AG09309 (cell line): ENCODE measurements at regions not wholly inside any gene's neighbourhood (a gene's known extent, or its start where the extent isn't known, plus 50 kb on each side); places are given as distances from the start of the nearest gene placed in this dataset.

Experiments used
- DNase-seq: peaks from one replicate; pipeline ENCODE4 v3.0.0-alpha.2; 2010; ENCODE audit warnings: low read depth
- H3K4me3 ChIP-seq: 2 replicates; pipeline ENCODE4 v1.5.1; 2011; ENCODE audit warnings: mild to moderate bottlenecking, low read depth, low read length, moderate library complexity; ENCODE audit not compliant: control insufficient read depth
- TF ChIP-seq, protein P1 (sequence below): IDR thresholded peaks from 2 replicates; pipeline ENCODE4 v1.5.1; 2011; ENCODE audit warnings: mild to moderate bottlenecking, low read depth, low read length, inconsistent platforms; ENCODE audit not compliant: insufficient read depth, control insufficient read depth; ENCODE audit errors: missing control alignments

- DNase-seq, result no peak
- TF ChIP-seq, protein P1, sequence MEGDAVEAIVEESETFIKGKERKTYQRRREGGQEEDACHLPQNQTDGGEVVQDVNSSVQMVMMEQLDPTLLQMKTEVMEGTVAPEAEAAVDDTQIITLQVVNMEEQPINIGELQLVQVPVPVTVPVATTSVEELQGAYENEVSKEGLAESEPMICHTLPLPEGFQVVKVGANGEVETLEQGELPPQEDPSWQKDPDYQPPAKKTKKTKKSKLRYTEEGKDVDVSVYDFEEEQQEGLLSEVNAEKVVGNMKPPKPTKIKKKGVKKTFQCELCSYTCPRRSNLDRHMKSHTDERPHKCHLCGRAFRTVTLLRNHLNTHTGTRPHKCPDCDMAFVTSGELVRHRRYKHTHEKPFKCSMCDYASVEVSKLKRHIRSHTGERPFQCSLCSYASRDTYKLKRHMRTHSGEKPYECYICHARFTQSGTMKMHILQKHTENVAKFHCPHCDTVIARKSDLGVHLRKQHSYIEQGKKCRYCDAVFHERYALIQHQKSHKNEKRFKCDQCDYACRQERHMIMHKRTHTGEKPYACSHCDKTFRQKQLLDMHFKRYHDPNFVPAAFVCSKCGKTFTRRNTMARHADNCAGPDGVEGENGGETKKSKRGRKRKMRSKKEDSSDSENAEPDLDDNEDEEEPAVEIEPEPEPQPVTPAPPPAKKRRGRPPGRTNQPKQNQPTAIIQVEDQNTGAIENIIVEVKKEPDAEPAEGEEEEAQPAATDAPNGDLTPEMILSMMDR, result no peak
- H3K4me3 ChIP-seq, result no peak overlapping the region
Observed at GRCh38 chr7:52958621-52959140, 76.8 kb upstream of the POM121L12 start.

- no peak overlapping the region for H3K4me3 ChIP-seq
- DNase-seq, result no peak
- TF ChIP-seq, protein P1, result no peak
Observed at GRCh38 chr7:52956379-52956915, 79.0 kb upstream of the POM121L12 start.

- DNase-seq, result no peak
- no peak overlapping the region for H3K4me3 ChIP-seq
- TF ChIP-seq, protein P1, result no peak
Observed at GRCh38 chr7:52955522-52955921, 79.9 kb upstream of the POM121L12 start.

DNA sequence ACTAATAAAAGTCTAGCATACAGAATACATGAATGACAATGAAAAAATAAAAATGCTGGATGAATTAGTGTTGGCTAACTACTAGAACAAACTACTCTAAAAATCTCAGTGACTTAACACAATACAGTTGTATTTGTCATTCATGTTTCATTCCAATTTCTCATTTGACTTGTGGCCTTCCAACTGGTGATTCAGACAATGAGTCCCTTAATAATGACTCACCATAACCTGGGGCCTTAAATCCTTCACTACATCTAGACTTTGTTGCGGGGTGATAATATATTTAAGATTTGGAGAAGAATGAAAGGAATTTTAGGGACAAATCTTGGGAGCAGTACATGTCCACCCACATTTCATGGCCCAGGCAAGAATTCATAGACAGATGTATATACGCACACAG is 90.5 kb upstream of the POM121L12 start:
- no peak for DNase-seq
- H3K4me3 ChIP-seq, result no peak overlapping the region
- TF ChIP-seq, protein P1, result no peak

GRCh38 chr7:52940481-52940880 is 95.0 kb upstream of the POM121L12 start:
- no peak overlapping the region for H3K4me3 ChIP-seq
- DNase-seq, result no peak
- TF ChIP-seq, protein P1, result no peak

- DNase-seq, result no peak
- H3K4me3 ChIP-seq, result no peak overlapping the region
- TF ChIP-seq, protein P1, result no peak
Observed at GRCh38 chr7:52938455-52939133, 96.8 kb upstream of the POM121L12 start.
